ENCODE measurements at regions not wholly inside any gene's neighbourhood (a gene's known extent, or its start where the extent isn't known, plus 50 kb on each side); places are given as distances from the start of the nearest gene placed in this dataset.

DNA sequence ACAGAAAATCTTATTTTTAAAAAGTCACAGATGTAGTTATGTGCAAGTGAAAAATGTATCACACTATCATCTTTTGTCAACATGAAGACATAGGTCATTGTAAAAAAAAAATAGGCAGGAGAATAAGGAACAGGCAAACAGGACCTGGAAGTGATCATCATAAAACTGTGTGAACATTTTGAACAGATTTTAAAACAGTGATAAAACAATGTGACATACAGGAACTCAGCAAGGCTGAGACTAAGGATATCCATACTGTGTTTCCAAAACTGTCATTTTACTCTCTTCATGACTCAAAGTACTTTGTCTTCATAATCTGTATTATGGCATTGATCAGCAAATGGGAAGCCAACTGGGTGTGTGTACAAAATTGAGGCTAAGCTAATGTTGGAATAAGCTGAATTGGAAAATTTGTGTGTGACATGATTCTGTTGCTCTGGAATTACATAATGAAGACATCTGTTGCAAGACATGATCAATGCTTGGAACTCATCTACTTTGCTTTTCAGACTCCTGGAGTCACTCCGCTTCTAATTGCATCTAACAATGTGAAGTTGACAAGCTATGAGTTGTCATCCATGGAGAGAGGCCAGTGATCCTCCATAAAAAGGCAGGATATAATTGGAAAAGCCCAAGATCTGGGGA, 978.7 kb upstream of the NUDT12 start:
- no peak overlapping the region for H3K4me3 ChIP-seq
- H3K36me3 ChIP-seq, result no peaks in the 10 kb centered on the region
- no peaks in the 10 kb centered on the region for H3K9me3 ChIP-seq
- TF ChIP-seq CTCF (IDR thresholded peaks at IDR 0.05), result no peak
- DNase-seq (ENCODE audit: low spot score), result no peak
- no peak overlapping the region for H3K27ac ChIP-seq
- H3K27me3 ChIP-seq, result no peaks in the 10 kb centered on the region
- no peaks in the 10 kb centered on the region for H3K4me1 ChIP-seq

DNA sequence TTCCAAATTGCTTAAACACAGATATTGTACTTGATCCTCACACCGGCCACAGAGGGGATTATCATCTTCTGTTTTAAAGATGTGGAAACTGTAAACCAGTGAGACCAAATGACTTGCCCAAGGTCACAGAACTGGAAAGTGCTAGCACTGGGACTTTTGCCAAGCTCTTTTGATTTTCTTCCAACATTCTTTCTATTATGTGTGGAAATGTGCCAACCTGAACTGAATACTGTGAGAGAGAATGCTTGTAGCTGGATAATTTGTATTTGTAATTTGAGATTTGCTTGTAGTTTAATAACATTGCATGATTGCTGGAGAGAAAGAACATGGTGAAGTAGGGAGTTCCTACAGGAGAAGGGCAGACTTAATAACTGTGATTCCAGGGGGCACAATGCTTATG, 977.9 kb upstream of the NUDT12 start:
- Histone ChIP-seq H3K4me1 (no peaks in the 10 kb centered on the region), H3K9me3 (no peaks in the 10 kb centered on the region), H3K4me3 (no peak overlapping the region), H3K27me3 (no peaks in the 10 kb centered on the region), H3K36me3 (no peaks in the 10 kb centered on the region), H3K27ac (no peak overlapping the region)
- TF ChIP-seq CTCF (IDR thresholded peaks at IDR 0.05), result no peak
- no peak for DNase-seq (ENCODE audit: low spot score)

- no peak for DNase-seq (ENCODE audit: low spot score)
- H3K4me1 ChIP-seq, result no peaks in the 10 kb centered on the region
- no peak overlapping the region for H3K27ac ChIP-seq
- no peaks in the 10 kb centered on the region for H3K9me3 ChIP-seq
- H3K4me3 ChIP-seq, result no peak overlapping the region
- no peak for TF ChIP-seq CTCF (IDR thresholded peaks at IDR 0.05)
- no peaks in the 10 kb centered on the region for H3K27me3 ChIP-seq
- no peaks in the 10 kb centered on the region for H3K36me3 ChIP-seq
Measured at GRCh38 chr5:104539618-104540350, 977.2 kb upstream of the NUDT12 start.

- no peaks in the 10 kb centered on the region for H3K36me3 ChIP-seq
- no peaks in the 10 kb centered on the region for H3K4me1 ChIP-seq
- no peak for DNase-seq (ENCODE audit: low spot score)
- H3K27ac ChIP-seq, result no peak overlapping the region
- no peaks in the 10 kb centered on the region for H3K9me3 ChIP-seq
- H3K27me3 ChIP-seq, result no peaks in the 10 kb centered on the region
- no peak for TF ChIP-seq CTCF (IDR thresholded peaks at IDR 0.05)
- no peak overlapping the region for H3K4me3 ChIP-seq
Measured at GRCh38 chr5:104538734-104539133, 976.1 kb upstream of the NUDT12 start.

GRCh38 chr5:104533498-104533897, 970.9 kb upstream of the NUDT12 start:
- no peak overlapping the region for H3K27ac ChIP-seq
- no peak overlapping the region for H3K4me3 ChIP-seq
- DNase-seq (ENCODE audit: low spot score), result no peak
- peaks cover 0 to 3% of the 10 kb centered on the region in 2 donors for H3K27me3 ChIP-seq
- no peaks in the 10 kb centered on the region for H3K9me3 ChIP-seq
- H3K36me3 ChIP-seq, result no peaks in the 10 kb centered on the region
- TF ChIP-seq CTCF (IDR thresholded peaks at IDR 0.05), result no peak
- no peaks in the 10 kb centered on the region for H3K4me1 ChIP-seq
